DMS153 treated with DMSO at 0.1 percent for 48 hours (cell line): ENCODE measurements at regions not wholly inside any gene's neighbourhood (a gene's known extent, or its start where the extent isn't known, plus 50 kb on each side); places are given as distances from the start of the nearest gene placed in this dataset.

Source experiments
- DNase-seq: peaks from one replicate; lab custom pipeline; 2025; ENCODE audit not compliant: unreplicated experiment; lab: John Stamatoyannopoulos, UW

DNA sequence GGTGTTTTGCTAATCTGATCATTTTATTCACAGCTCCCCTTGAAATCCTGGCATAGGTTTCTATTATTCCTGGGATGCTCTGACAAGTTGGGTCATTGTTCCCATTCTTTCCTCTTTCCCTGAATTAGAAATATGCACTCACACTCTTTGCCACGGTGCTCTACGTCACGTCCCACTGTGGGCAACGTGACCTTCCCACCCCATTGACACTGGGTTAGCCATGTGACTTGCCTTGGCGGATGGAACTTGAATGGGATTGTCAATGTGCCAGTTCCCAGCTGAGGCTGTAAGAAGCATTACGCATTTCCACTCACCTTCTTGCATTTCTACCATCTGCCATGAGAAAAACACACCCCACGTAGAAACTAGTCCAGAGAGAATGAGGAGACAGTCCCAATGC lies 492.4 kb downstream of the SHISA9 start:
- DNase-seq = no peak

DNA sequence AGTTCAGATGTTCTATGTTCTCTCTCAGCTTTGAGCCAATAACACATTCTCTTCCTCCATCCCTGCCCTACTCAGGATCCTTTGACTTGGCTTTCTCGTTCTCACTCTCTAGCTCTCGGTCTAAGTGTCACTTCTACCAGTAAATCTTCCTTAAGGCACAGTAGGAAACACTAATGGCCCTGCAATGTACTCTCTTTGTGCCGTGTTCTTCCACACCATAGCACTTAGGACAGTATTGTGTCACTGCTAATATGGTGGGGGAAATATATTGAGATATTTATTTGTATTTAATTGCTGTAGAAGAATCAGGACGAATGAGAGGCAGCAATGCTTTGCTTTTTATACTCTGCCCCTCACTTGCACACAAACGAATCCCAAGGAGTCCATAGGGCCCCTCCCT lies 493.1 kb downstream of the SHISA9 start:
- DNase-seq = no peak

DNA sequence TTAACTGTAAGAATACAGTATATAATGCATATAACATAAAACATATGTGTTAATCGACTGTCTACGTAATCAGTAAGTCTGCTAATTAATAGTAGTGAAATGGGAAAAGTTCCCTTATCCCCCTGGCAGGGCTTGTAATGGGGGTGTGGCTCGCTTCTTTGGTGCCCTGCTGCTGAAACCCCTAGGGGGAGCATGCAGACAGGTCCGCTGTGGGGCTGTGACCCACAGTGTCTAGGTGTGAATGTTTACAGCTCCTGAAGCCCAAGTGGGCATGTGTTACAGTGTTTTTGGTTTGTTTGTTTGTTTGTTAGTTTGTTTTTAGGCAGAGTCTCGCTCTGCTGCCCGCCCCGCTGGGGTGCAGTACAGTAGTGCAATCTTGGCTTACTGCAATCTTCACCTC lies 495.7 kb downstream of the SHISA9 start:
- DNase-seq = no peak

DNA sequence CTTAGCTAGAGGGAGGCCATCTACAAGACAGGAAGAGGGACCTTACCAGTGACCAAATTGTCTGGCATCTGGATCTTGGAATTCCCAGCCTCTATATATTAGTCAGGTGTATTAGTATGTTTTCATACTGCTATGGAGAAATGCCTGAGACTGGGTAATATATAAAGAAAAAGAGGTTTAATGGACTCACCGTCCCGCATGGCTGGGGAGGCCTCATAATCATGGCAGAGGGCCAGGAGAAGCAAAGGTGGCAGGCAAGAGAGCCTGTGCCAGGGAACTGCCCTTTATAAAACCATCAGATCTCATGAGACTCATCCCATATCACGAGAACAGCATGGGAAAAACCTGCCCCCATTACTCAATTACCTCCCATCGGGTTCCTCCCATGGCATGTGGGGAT lies 500.2 kb downstream of the SHISA9 start:
- DNase-seq = no peak

DNA sequence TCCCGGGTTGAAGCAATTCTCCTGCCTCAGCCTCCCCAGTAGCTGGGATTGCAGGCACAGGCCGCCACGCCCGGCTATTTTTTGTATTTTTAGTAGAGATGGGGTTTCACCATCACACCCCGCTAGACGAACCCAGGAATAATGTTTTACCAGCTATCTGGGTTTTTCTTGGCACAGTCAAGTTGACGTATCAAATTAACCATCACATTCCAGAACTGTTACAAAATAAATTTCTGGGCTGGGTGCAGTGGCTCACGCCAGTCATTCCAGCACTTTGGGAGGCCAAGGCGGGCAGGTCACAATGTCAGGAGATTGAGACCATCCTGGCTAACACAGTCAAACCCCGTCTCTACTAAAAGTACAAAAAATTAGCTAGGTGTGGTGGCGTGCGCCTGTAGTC lies 501.2 kb downstream of the SHISA9 start:
- no peak for DNase-seq

DNA sequence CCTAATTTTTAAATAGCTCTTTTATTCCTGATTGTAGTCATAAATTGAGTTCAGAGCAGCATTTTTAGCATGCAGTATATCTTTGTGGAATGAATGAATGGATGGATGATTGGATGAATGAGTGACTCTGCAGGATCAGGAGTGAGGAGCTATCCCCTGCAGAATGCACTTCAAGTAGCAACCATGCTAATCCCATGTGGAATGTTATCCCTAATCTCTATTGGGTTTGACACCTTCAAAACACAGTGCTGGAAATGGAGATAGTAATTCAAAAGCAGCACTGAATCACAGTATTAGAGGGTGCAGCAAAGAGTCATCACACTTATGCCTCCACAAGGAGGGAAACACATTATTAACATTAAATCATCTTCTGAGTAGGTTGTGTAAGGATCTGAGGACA lies 501.9 kb downstream of the SHISA9 start:
- no peak for DNase-seq

DNA sequence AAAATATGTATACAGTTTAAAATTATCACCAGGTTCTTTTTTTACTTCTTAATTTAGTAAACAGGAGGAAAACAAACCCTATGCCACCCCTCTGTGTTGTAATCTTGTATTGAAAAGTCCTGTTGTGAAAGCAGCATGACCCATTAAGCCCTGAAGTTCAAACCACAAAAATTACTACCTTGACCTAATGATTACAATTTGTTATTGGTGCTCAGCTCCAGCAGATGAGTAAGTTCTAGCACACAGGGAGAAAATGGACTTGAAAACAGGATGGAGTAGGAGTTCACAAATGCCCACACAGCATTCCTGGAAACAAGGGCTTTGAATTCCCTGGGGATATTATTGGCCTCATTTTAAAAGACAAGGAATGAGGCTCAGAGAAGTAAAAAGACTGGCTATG lies 505.8 kb upstream of the ERCC4 start:
- DNase-seq = no peak

DNA sequence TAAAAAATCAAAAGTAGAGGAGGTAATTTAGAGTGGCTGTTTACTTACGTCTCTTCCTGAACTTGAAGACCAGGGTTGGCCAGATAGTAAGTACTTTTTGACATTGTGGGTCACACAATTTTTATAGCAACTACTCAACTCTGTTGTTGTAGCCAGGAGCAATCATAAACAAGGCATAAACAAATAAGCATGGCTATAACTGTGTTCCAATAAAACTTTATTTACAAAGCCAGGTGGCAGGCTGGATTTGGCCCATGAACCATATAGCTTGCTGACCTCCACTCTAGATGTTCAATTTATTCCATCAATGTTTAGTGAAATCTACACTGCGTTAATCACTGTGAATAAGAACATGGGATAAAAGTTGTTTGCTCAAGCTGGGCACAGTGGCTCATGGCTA lies 500.4 kb upstream of the ERCC4 start:
- DNase-seq = no peak

DNA sequence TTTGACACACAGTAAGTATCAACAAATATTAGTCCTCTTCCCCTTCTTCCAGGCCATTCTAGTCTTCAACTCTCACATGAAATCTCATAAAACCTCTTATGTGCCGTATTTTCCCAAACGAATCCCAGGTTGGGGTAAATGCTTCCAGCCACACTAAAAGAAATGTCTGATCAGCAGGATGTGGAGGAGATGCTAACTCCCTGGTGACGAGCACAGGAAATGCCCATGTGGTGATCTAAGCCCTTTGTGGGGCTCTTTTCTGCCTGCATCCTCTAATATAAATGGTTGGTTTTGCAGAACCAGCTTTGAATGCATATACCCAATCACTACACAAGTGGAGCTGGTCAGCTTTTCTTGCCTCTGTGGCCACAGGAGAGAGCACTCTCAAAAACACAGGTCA lies 498.2 kb upstream of the ERCC4 start:
- DNase-seq = no peak

DNA sequence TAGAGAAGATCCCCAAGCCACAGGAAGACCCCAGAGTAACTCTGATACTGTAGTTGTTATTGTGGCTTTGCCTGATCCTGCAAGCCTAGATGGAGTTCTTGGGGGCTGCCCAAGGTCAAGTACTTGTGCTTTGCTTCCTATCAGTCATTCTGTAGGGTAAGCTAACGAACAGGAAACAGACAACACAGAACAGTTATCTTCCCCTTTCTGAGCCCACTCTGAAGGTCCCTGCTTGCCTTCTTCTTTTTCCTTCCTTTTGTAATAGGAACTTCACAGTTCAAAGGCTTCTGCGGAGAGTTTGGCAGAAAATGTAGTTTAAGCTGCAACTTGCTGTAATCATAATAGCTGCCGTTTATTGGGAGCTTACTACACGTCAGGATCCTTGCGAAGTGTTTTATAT lies 494.1 kb upstream of the ERCC4 start:
- no peak for DNase-seq

DNA sequence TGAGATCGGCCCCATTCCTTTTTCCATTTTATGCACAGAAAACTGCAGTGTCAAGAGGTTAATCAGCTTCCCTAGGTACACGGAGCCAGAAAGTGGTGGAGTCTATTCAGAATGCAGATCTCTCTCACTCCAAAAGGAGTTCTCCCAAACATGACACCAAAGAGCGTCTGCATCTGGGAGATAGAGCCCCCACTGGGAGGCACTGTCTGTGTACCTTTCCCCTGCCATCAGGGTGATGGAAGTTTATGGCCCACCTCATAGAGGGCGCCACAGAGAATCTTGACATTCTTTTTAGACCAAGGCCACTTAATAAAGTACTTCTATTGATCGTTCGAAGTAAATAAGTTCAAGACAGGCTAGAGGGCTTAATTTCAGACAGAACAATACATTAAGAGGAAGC lies 493.7 kb upstream of the ERCC4 start:
- no peak for DNase-seq

DNA sequence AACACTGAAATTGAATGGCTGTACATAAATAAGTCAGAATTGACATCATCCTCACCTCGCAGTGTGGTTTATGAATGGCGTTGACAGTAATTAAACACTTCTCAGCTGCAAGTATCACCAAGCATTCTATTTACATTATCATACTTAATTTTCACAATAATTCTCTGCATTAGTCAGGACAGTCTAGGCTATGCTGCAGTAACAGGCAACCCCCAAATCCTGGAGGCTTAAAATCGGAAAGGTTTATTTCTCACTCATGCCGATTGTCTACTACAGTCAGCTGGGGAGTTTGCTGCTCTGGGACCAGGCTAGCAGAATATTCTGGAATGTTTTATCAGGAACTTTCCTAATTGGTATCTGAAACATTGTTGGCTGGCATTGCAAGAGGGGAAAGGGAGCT lies 493.2 kb upstream of the ERCC4 start:
- no peak for DNase-seq

DNA sequence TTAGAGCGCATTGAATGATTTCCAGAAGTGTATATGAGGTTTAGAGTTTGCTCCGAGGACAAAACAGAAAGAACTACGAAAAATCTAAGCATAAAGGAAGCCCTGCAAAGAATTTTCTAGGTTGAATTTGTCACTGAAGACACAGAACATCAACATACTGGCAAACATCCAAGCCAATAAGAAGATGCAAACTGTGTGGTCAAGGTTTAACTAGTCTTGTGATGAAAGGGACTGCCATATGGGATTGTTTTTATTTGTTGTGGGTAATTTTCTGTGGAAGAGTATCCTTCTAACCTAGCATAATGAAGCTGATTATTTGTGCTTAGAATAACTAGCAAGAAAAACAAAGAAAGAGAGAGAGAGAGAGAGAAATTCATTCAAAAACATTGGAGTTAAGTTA lies 492.0 kb upstream of the ERCC4 start:
- no peak for DNase-seq

DNA sequence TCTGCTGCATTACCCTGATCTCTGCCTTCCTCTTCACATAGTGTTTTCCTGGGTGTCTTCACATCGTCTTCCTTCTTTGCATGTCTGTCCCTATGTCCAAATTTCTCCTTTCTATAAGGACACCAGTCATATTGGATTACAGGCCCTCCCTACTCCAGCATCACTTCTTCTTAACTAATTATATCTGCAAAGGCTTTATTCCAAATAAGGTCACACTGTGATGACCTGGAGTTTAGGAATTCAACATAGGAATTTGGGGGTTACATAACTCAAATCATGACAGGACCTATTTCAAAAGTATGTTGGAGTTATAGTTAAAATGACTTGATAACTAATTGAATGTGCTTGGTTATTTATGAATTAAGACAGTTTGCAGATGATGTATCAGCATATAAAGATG lies 490.5 kb upstream of the ERCC4 start:
- no peak for DNase-seq

DNA sequence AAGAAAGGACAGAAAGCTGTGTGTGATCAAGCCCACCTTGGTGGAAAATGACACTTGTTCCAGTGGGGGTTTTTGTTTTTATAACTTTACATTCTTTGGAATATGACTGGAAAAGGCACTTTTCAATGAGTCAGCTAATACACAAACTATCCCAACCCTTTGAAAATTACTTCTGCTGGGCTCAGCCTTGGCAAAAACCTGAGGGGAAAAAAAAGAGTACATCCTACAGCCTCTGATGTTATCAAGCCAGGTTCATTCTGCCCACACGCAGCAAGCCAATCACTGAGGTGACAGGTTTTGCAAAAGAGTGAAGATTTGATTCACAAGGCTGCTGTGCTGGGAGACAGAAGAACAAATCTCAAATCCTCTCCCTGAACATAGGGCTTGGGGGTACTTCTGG lies 484.5 kb upstream of the ERCC4 start:
- DNase-seq = no peak

DNA sequence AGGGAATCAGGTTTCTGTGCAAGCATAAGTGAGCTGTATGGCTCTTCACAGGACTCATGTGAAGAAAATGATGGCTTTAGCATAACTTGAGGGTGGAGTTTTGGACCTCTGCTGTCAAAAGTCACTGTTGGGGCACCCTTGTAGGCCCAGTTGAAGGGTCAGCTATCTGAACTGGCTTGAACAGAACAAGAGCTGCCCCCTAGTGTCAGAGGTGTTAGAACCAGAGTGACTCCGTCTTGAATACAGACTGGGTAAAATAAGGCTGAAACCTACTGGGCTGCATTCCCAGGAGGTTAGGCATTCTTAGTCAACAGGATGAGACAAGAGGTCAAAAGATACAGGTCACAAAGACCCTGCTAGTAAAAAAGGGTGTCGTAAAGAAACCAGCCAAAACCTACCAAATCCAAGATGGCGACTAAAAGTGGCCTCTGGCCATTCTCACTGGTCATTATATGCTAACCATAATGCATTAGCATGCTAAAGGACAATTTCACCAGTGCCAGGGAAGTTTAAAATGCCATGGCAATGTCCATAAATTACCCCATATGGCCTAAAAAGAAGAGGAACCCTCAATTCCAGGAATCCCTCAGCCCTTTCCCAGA lies 484.0 kb upstream of the ERCC4 start:
- DNase-seq = no peak

DNA sequence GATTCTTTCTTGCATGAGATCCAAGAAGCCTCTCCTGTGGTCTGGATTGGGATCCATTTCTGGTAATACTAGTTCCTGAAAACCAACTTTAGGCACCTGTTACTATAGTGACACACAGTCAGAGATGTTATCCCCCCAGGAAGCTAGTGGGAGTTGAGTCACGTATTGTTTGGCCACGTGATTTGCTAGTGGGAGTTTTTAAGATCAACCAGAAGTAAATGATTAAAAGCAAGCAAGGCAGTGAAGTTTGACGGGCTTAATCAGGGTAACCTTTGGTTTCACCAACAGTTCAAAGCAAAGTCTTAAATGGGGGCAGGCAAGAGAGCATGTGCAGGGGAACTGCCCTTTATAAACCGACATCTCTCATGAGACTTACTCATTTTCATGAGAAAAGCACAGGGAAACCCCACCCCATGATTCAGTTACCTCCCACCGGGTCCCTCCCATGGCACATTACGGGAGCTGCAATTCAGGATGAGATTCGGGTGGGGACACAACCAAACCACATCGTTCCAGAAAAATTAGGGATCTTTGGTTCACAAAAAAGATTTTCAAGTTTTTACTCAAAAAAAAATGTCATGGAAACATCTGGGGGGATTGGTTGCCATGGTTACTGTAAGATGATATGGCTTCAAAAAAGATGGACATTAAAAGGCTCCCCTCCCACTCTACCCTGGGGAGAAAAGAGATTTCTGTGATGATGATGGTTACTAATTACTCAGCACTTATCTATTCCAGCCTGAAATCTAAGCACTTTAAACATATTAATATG lies 483.1 kb upstream of the ERCC4 start:
- no peak for DNase-seq

DNA sequence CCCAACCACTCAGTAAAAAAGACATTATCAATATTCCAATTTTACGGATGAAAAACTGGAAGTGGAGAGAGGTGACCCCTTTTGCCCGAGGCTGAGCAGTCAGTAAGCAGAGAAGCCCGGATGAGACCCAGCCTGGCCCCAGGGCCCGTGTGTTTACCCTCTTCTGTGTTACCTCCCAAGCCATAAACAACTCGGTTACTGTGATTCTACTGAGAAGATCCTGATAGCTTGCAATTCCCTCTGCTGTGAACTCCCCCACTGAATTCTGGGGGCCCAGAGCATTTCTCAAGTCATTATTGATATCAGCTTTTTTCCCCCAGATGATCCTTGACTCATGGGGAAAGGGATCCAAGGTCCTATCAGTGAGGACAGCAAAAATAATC lies 482.6 kb upstream of the ERCC4 start:
- DNase-seq = no peak

DNA sequence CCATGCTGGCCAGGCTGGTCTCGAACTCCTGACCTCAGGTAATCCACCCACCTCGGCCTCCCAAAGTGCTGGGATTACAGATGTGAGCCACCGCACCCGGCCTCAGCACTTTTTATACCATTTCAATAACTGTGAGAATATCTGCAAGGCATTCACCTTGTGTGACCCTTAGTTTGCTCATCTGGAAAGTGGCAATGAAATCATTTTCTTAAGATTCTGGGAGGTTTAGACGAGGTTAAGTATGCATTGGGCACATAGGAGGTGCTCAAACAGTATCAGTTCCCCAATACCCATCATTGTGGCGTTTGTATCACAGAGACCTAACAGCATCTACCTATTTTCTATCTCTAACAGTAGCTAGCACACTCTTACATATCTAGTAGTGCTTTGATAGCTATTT lies 481.9 kb upstream of the ERCC4 start:
- DNase-seq = no peak

DNA sequence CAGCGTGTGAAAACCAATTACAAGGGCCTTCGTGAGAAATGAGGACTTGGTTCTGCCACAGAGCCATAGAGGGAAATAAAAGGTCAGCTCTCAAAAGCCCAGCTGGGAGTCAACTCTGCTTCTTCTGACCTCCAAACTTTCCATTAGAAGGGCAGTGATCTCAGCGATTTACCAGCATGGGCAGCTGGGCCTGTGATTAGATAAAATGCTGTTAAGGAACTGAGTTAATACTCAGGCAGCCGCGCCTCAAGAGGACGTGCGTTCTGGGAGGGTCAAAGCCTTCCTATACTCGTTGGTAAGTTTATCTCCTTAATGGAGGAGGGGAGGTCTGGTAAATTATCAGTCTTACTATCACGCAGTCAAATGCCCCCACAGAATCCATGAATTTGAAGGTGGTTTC lies 480.2 kb upstream of the ERCC4 start:
- no peak for DNase-seq

DNA sequence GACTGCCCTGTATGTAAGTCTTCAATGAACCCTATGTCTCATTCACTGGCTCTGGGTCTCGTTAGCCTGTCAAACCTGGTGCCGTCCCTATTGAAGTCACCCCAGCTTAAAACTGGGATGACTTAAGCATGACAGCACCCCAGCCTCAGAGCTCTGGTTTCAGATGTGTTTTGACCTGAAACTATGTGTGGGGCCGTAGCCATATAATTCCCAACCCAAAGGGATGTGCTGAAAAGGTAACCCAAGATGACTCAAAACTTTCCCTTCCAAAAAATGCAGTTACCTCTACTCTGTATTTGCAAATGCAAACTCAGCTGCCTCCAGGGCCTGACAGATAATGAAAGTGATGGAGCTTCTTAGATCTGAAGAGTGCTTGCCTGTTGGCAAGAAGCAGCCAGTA lies 478.3 kb upstream of the ERCC4 start:
- no peak for DNase-seq

DNA sequence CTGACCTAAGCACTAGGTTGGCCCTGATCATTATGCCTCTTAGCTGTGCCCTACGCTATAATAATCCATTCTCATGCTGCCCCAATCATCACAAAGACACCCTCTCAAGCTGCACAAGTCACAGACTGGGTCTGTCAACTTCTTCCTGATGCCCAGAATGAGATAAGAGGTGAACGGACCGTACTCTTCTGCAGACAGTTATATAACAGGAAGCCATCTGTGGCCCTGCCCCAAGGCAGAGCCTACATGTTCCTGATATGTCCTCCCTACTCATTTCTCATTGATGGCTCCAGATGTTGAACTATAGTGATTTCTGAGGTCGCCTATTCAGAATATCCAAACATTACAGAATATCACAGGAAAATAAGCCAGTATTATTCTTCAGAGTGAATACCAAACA lies 471.6 kb upstream of the ERCC4 start:
- no peak for DNase-seq

DNA sequence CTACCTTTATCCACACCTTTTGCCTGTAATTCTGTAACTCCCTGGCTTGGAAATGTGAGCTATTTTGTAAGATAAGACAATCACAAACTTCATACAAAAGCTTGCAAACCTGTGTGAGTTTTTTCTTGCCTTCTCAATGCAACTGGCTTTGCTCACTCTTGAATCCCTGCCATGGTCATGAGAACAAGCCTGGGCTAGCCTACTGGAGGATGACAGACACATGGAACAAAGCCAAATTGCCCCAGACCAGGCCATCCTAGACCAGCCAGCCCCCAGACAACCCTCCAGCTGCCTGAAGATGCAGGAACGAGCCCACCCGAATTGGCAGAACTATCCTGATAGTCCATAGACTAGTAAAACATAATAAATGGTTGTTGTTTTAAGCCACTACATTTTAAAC lies 466.6 kb upstream of the ERCC4 start:
- DNase-seq = peak; percentile 57
